Left forelimb (tissue), 1 donor: ENCODE measurements at regions not wholly inside any gene's neighbourhood (a gene's known extent, or its start where the extent isn't known, plus 50 kb on each side); places are given as distances from the start of the nearest gene placed in this dataset.

Experiments used
- DNase-seq: peaks from one replicate; pipeline ENCODE4 v3.0.0-alpha.2; 2018; ENCODE audit warnings: low spot score

GRCh38 chr2:198340846-198341245, 536.5 kb downstream of the PLCL1 start:
- no peak for DNase-seq

- DNase-seq: no peak
Observed at GRCh38 chr2:198339116-198339515, 534.7 kb downstream of the PLCL1 start.

GRCh38 chr2:198337368-198337767, 533.0 kb downstream of the PLCL1 start:
- no peak for DNase-seq

- no peak for DNase-seq
Observed at GRCh38 chr2:198328454-198328853, 524.1 kb downstream of the PLCL1 start.

GRCh38 chr2:198327526-198327925, 523.1 kb downstream of the PLCL1 start:
- no peak for DNase-seq

- no peak for DNase-seq
Observed at GRCh38 chr2:198326431-198326830, 522.0 kb downstream of the PLCL1 start.

- DNase-seq: no peak
Observed at GRCh38 chr2:198325359-198325758, 521.0 kb downstream of the PLCL1 start.

GRCh38 chr2:198324071-198324470, 519.7 kb downstream of the PLCL1 start:
- no peak for DNase-seq

GRCh38 chr2:198322275-198322674, 517.9 kb downstream of the PLCL1 start:
- DNase-seq: no peak

- DNase-seq: no peak
Observed at GRCh38 chr2:198321522-198322088, 517.2 kb downstream of the PLCL1 start.

GRCh38 chr2:198316852-198317396, 512.5 kb downstream of the PLCL1 start:
- DNase-seq: no peak

GRCh38 chr2:198315791-198316630, 511.6 kb downstream of the PLCL1 start:
- DNase-seq: no peak

GRCh38 chr2:198314559-198315153, 510.3 kb downstream of the PLCL1 start:
- DNase-seq: no peak

- DNase-seq: no peak
Observed at GRCh38 chr2:198312596-198313483, 508.4 kb downstream of the PLCL1 start.

- DNase-seq: no peak
Observed at GRCh38 chr2:198311020-198311419, 506.6 kb downstream of the PLCL1 start.

- DNase-seq: no peak
Observed at GRCh38 chr2:198309673-198310280, 505.4 kb downstream of the PLCL1 start.

- DNase-seq: no peak
Observed at GRCh38 chr2:198309081-198309480, 504.7 kb downstream of the PLCL1 start.

GRCh38 chr2:198308368-198308767, 504.0 kb downstream of the PLCL1 start:
- no peak for DNase-seq

GRCh38 chr2:198307093-198307492, 502.7 kb downstream of the PLCL1 start:
- no peak for DNase-seq

- DNase-seq: no peak
Observed at GRCh38 chr2:198304859-198305258, 500.5 kb downstream of the PLCL1 start.

- no peak for DNase-seq
Observed at GRCh38 chr2:198297350-198297749, 493.0 kb downstream of the PLCL1 start.
